ENCODE measurements at regions not wholly inside any gene's neighbourhood (a gene's known extent, or its start where the extent isn't known, plus 50 kb on each side); places are given as distances from the start of the nearest gene placed in this dataset.
"Not testable (repeated sequence)": the region's sequence is repeated elsewhere in the genome, so short reads cannot be mapped to it uniquely, and the experiment has no call there.

DNA sequence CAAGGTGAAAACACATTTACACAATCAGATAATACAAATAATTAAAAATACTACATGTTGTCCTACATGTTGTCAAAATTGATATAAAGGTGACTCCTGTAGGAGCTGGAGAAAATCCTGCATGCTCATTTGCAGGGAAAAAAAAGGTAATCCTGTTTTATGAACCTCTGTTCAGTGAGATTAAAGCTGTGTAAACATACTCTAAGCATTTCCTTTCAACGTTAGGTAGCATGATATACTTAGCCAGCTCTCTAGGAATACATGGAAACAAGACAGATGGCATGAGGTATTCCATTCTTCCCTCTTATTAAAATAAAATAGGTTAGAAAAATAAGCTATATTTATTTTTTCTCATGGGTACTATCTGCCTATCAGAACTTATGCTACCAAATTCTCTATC, 635.7 kb upstream of the FLRT2 start:
- DNase-seq, result no peak

DNA sequence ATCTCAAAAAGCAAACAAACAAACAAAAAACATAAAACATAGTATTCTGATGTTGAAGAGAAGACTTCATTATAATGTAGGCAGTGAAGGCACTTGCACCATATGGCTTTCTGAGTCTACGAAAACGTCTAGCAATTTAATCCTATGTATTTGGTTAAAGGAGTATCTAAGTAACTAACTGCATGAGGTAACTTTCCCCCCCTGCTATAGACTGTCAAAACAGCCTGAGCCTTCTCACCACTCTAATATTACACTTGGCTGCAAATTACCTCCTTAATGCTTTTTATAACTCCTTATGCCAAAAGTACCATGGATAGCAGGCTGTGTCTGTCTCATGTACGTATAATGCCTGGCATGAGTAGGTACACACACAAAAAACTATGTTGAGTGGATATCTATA, 607.6 kb upstream of the FLRT2 start:
- DNase-seq, result no peak

DNA sequence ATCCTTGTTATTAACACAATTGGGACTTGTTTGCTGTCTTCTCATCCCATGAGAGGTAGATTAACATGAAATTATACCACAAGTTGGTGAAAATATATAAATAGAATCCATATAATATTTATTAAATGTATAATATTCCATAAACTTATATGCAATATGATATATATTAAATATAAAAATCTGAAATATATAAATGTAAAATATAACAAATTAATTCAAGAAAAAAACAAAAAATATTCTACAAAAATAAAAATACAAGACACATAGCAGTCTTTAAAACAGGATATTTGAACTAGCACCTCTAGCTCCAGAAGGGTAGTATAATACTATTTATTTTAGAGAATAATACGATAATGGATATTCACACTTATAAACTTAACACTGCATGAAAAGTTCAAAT, 603.3 kb upstream of the FLRT2 start:
- no peak for DNase-seq

DNA sequence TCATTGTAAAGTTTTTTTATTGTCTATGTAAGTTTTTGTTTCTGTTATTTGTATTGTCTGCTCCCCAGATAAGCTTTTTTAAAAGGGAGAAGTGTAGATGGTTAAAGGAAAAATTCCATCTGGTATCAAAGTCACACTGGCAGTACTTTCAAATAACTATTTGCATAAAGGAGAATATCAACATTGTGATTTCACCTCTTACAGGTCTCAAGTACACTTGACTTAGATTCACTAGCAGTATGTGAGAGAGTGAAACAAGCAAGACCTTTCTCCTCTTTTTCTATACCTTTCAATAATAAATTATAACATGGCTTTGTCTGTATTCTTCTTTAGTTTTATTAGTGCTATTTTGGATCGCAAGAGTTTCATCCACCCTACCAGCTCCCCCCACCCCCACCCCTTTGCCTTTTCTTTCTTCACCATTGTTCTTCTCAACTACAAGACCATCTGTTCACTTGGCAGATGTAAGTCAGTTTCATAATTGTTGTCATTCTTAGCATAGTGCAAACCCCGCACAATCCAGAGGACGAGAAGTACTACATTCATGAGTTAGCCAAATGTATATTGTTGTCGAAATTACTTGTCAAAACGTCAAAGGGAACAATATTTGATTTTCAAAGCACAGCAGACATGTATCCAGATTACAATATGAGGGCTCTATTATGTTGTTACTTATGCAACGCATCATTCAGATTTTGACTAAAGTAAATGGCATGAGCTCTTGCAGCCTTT, 602.7 kb upstream of the FLRT2 start:
- no peak for DNase-seq

DNA sequence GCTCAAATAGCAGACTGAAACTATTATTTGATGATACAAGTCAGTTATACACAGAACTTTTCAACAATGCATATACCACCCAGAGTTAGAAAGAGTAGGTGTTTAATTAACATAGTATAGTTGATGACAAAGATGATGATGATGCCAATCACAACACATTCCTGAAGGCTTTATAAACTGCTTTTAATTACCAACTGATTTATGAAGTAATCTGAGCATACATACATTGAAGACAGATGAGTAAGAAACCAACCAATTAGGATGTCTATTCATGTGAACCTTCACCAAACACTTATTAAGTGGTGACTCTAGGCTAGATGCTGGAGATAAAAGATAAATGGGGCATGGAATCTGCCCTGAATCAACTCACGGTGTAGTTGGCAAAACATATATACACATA, 600.9 kb upstream of the FLRT2 start:
- no peak for DNase-seq

DNA sequence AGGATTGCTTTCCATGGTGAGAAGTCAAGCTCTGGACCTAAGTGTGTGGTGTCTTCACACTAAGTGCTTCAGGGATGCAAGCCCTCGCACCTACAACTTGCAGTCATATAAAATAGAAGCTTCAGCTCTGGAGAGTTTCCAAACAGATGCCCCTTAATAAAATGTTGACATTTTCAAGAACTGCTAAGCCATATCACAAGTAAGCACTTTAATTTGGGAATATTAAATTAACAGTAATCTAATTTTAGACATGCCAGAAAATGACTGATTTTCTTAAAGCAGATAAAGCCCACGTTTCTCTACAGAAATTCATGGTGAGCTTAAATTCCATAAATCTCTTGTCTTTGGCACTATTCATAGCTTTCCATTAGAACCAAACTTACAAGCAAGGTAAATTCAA, 600.1 kb upstream of the FLRT2 start:
- no peak for DNase-seq

DNA sequence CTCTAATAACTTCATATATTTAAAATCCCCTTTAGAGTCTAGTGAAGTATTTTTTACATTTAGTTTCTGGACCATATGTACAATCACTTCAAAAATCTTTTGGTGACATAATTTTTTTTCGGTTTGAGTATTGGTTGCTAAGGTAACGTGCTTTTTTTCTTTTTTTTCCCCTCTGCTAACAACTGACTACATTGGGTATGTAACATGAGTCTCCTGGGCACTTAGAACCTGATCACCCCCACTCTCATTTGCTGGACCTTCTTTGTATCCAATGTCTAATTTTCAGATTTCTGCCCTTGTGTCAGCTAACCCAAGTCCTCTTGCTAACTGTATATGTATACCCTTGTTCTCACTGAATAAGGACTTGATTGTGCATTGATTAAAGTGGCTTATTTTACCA, 592.9 kb upstream of the FLRT2 start:
- DNase-seq, result no peak

DNA sequence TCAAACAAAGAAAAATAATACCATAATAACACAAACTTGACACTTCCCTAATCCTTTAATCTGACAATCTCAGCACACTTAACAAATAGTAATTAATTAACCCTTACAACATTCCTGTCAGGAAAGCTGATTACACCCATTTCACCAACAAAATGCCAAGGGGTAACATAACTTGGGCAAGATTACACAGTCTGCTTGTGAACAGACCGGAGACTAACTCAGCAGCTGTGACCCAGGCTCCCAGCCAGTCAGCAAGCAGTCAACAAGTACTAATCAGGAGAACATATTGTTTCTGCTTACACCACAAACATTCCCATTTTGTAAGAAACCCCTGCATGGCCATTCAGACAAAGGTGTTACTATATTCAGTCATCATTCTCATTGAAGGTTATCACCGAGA, 592.5 kb upstream of the FLRT2 start:
- DNase-seq, result no peak

DNA sequence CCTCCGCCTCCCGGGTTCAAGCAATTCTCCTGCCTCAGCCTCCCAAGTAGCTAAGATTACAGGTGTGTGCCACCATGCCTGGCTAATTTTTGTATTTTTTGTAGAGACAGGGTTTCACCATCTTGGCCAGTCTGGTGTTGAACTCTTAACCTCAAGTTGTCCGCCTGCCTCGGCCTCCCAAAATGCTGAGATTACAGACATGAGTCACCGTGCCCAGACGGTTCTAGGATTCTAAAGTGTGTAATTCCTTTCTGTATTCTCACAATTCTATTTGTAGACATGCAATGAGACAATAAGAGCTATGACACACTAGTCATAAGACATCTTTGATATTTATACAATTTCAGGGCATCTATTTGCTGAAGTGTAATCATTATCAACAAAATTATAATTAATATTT, 585.0 kb upstream of the FLRT2 start:
- DNase-seq, result not testable (repeated sequence)

DNA sequence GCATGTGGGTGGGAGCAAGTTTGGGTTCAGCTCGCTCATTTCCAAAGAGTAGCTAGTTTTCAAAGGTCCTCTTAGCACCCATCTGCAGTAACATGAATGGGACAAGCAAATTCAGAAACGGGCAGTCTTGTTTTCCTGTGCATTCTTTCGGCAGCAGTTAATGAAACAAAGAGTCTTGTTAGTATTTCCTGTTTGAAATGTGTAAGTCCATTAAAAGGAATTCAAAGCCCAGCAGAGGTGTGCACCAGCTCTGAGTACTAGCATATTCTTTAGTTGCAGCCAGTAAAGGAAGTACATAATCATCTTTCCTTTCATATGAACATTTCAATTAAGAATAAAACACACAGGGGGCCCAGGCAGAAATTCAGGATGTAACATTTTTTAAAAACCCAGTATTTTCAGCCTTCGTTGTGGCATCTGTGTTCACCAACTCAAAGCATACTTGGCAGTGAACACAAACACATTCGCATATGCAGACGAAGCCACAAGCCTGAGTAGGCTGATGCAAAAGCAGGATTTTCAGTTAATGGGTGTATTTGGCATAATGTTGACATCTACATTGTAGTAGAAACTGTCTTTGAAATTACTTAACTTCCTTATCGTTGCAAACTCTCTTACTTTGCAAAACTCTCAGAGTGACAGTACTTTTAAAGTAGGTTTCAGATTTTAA, 570.0 kb upstream of the FLRT2 start:
- no peak for DNase-seq

DNA sequence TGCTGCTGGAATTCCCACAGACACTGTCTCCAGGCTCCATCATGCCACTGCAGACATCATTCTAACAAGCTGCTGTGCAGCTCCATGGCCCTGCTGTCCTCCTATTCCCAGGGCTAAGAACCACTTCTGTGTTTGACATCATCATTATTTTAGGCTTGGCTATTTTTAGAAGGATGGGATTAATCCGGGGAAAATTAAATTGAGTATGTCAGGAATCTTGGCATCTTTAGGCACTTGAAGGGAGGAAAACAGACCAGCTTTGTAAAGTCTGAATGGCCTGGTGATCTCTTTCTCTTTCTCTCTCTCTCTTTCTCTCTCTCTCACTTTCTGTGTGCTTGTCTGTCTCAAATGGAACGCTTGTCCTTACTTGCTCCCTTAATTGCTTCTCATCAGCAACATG, 568.3 kb upstream of the FLRT2 start:
- DNase-seq, result no peak

DNA sequence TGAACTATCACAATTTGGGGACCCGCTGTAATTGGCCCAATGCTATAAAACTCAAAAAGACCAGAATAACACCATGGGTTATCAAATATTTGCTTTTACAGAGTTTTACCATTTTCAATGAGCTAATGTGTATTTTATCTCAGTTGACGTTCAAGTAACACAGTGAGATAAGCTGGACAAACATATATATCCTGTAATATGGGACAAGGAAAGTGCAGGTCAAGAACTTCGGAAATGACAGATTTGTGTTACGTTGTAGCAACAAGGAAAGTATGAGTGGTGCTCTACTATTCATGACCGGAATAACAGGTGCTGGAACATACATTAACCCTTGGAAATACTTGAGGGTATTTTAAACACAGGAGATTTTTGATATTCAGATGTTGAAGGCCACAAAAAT, 566.4 kb upstream of the FLRT2 start:
- DNase-seq, result no peak

DNA sequence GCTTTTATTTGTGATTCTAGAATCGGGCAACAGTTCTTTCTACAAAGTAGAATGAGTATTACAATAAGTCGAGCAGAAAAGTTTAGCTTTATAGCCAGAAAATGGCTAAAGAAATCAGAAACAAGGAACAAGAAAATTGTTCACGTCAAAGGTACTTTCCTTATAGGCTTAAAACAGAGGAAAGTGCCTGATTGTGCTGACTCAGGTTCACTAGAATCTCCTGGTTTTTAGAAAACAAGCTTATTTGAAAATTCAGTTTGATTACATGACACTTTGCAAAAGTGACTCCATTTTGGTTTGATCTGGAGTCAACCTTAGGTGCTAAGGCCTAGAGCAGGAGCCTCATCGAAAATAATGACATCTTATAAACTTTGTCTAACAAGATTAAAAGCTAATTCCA, 564.7 kb upstream of the FLRT2 start:
- DNase-seq, result no peak

DNA sequence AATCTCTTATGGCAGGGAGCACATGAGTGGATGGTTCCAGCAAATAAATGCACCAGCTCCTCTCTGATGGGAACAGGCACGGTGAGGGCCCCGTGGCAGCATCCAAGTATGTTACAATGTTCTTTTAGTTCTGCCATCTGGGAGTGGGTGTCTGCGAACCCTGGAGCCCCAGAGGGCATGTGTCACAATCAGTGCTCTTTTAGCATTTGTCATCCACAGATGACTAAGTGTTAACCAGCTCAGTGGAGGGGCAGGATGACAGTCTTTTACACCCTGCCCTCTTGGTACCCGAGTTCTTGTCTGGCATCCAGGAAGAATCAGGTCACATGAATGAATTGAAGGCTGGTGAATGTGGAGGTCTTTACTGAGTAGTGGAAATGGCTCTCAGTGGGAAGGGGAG, 560.4 kb upstream of the FLRT2 start:
- no peak for DNase-seq

DNA sequence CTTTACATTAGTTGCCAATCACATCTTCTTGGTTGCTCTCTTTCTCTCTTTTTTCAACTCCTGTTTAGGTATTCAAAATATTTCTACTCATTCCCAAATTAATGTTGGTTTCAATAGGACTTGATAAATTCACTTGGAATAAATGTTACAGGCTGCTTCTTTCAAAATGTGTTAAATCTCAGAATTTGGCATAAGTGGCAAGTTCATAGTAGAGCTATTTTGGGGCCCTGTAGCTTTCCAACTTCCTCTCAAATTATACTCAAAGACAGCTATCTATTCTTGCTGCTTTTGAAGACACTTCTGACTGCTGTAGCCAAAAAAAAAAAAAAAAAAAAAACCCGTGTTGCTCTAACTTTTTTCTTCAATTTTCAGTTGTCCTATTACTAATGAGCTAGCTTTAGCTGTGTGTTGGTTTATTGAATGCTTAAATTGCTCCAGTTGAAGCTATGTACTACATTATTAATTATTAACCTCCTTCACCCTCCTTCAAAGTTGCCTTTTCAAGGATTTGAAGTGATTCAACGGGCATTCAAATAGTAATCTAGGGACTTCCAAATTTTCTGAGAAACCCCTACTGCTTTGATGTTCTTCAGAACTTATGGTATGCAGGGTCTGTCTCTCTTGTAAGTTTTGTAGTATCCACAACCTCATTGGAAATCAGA, 554.6 kb upstream of the FLRT2 start:
- no peak for DNase-seq

DNA sequence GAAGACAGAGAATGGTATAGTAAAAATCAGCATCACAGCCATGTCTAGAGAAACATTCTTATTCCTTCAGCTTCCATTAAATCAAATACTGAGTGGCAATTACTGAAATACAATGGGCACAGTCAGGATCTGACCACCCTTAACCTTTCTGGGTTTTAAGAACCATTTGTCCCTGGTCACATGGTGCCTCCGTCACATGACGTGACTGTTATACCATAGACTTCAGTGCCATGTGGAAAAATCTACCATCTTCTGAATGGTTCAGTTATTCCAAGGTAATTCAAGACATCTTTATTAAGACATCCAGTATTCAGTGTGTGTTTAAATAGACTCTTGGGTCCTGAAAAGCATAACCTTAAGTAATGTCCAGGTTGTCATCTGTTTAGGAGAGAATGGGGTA, 553.1 kb upstream of the FLRT2 start:
- no peak for DNase-seq

DNA sequence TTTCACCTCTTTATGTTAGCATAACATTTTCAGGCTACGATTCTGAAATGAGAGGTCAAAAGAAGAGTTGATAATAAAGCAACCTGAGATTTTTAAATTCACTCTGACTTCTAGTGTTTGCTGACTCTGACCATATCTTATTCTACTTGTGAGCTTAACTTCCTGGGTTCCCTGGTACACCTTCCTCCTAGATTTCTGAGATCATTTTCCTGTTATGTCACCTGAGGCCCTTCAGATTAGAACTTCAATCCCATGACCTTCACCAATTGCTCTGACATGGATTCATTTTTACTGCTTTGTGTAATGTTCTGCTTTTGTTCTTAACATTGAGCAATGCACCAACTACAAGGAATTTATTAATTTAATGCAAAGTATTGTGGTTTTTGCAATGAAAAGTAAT, 542.9 kb upstream of the FLRT2 start:
- no peak for DNase-seq

DNA sequence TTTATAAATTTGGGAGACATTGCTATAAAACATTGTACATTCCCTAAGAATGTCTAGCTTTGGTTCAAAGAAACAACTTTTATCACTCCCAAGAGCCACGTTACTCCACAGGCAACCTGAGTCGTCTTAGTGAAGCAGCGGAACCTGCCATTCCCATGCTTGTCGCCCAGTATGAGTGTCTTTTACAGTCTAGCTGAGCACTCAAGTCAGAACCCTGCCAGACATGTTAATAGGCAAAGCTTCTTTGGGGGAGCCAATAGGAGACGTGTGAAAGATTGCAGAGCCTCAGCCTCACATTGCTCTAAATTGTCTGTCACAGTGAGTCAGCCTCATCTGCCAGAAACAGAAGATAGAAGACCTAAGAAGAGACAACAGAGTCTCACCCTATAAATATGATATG, 541.6 kb upstream of the FLRT2 start:
- no peak for DNase-seq

DNA sequence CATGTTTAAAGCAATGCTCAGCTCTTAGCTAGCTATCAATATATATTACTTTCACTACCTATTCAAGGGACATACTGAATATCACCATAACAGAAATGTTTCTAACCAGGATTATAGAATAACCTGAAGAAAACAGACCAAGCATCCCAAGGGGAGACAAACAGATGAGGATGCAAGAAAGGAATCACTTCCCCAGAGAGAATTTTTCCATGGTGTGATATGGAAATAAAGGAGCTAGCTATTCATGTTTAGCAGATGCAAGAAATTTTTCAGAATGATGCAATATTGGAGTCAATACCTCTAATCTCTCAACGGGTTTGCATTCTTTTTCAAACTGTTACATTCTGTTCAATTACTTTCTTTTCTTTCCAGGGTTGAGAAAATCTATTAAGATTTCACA, 538.9 kb upstream of the FLRT2 start:
- DNase-seq, result no peak

DNA sequence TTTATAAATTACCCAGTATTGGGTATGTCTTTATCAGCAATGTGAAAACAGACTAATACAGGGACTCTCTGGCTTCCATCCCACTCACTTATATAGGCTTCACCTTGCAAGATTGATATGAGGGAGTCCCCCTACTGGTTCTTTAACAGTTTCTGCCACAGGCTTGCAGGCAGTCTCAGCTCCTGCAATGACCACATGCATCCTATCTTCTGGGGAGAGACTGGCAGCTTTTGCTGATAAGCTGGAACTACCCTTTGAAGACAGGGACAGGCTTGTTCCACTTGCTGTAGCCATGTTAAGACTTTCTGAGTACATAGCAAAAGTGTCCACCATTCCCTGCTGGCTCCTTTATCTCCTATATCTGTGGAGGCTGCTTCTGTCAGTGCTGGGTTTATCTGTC, 531.7 kb upstream of the FLRT2 start:
- no peak for DNase-seq

DNA sequence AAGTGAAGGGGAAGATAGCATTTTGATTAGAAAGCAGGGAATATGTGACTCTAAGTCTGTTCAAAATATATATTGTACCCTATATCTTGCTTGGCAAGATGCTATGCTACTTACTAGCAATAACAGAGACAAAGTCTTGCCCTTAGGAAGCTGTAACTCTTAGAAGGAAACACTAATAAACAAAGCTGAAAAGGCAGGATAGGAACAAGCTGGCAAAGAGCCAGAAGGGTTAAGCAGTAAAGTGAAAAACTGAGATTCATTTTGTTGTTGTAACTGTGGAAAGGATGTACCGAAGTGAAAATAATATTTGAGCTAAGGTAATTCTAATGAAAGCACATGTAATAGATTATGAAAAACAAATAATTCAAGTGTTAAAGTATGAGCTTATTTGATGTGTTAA, 527.1 kb upstream of the FLRT2 start:
- DNase-seq, result no peak

DNA sequence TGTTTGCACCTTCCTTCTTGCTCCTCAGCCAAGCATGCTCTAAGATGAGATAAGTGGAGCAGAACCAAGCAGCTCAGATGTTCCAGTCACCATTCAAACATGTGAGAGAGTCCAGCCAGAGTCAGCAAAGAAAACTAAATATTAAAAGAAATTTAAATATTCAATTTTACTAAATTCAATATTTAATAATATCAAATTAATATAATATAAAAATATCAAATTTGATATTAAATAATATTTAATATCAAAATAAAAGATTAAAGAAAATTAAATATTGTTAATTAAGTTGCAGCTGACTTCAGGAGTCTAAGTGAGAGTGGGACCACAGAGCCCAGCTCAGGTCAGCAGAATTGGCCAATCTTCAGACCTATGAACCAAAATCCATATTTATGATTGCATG, 526.1 kb upstream of the FLRT2 start:
- no peak for DNase-seq

DNA sequence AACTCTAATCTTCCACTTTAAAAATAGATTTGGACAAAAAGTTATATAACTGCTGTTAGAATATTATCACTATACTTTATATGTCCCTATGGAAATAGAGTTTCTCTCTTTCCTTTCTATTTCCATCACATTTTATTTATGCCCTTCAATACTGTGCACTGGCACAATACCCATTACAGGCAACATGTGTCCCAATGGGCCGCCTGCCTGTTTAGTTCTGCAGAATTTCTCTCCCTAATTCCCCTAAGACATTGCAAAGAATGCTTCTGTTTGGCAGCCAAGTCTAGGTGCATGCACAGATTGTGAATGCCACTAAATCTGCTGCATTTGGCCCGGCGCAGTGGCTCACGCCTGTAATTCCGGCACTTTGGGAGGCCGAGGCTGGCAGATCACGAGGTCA, 520.4 kb upstream of the FLRT2 start:
- DNase-seq, result no peak

DNA sequence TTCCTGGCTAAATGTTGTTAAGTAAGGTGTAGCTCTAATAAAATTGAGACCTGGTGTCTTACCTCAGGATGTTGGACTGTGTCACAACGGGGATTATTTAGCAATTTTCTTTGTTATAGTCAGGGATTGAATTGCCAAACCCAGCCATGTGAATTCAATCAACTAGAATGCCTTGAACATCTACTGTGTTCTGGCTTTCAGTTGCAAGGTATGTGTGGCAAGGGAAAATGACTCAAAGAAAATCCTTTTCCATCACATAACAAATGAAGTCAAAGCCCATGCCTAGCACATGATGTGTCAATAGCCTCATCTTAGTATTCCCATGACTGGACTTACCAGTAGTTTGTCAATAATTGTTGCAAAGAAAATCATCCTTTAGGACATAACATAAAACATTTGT, 519.8 kb upstream of the FLRT2 start:
- no peak for DNase-seq

DNA sequence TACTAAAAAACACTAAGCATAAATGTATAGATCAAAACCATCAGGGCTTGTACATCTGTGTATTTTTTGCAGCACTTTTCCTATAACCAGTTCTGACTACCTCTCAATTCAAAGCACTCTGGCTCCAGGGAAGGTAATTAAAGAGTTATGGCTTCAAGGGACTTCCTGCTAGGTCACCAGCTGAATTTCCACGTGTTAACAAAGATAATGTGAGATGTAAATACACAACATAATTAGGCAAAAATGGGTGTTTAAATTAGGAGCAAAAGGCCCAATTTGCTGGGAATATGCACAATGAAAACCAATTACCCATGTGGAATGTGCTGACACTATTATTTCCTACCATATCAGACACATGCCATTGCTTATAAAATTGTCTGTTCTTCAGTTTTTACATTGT, 513.4 kb upstream of the FLRT2 start:
- DNase-seq, result no peak

Data from activated effector memory CD4-positive, alpha-beta T cell treated with anti-CD3 and anti-CD28 coated beads, Interleukin-2, amount 50 U/mL, for 16 hours (primary cell).